ENCODE measurements at regions not wholly inside any gene's neighbourhood (a gene's known extent, or its start where the extent isn't known, plus 50 kb on each side); places are given as distances from the start of the nearest gene placed in this dataset.

GRCh38 chr16:60073376-60073775, 1339.3 kb upstream of the GOT2 start:
- WGBS: 67% methylated on average over 4 of the region's 4 CpGs
- Histone ChIP-seq H3K27me3 (ENCODE audit: control insufficient read depth in 4 of 4, insufficient read depth in 4 of 4, low read length in 3 of 4) (no peaks in the 10 kb centered on the region), H3K9ac (ENCODE audit: low read depth in 1 of 2, low read length in 2 of 2) (no peak overlapping the region), H3K9me3 (ENCODE audit: control insufficient read depth in 4 of 4, low read length in 3 of 4) (no peaks in the 10 kb centered on the region), H3K27ac (ENCODE audit: low read depth in 1 of 2, low read length in 2 of 2) (no peak overlapping the region), H3K4me1 (ENCODE audit: control insufficient read depth in 4 of 4, insufficient read depth in 4 of 4, low read length in 3 of 4) (no peaks in the 10 kb centered on the region), H3K4me3 (ENCODE audit: low read depth in 1 of 3, low read length in 3 of 3) (no peak overlapping the region), H3K36me3 (ENCODE audit: control insufficient read depth in 4 of 4, insufficient read depth in 3 of 4, low read depth in 1 of 4, low read length in 3 of 4) (no peaks in the 10 kb centered on the region)
- DNase-seq (ENCODE audit: low spot score): no peak
- TF ChIP-seq YY1 (IDR thresholded peaks at IDR 0.05) (no peak), HNF4A (conservative IDR thresholded peaks at IDR 0.05) (no peak), SP1 (IDR thresholded peaks at IDR 0.05) (no peak), FOXA1 (IDR thresholded peaks at IDR 0.05) (no peak), FOXA2 (IDR thresholded peaks at IDR 0.05) (no peak)

DNA sequence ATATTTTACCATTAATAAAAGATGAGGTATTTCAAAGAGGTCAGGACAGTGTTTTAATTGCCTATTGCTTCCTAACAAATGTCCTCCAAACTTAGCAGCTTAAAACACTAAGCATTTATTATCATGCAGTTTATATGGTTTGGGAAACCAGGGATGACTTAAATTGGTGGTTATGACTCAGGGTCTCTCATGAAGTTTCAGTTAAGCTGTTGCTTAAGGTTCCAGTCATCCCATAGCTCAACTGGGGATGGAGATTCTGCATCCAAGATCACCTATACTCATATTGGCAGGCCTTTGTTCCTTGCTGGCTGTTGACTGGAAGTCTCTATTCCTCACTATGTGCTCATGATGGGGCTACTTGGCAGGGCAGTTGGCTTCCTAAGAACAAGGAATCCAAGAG, 1329.9 kb upstream of the GOT2 start:
- no peak for TF ChIP-seq FOXA1 (IDR thresholded peaks at IDR 0.05)
- no peak for TF ChIP-seq RAD21 (IDR thresholded peaks at IDR 0.05)
- TF ChIP-seq HNF4A (conservative IDR thresholded peaks at IDR 0.05): no peak
- no peak for TF ChIP-seq TAF1 (conservative IDR thresholded peaks at IDR 0.05)
- TF ChIP-seq NR2F2 (IDR thresholded peaks at IDR 0.05): no peak
- no peak for TF ChIP-seq CTCF (IDR thresholded peaks at IDR 0.05; ENCODE audit: low read depth, low read length, missing input control)
- no peak for TF ChIP-seq HNF4G (IDR thresholded peaks at IDR 0.05)
- no peak for TF ChIP-seq FOXA2 (IDR thresholded peaks at IDR 0.05)
- no peak for TF ChIP-seq GABPA (IDR thresholded peaks at IDR 0.05 in 1 of 2, conservative IDR thresholded peaks at IDR 0.05 in 1 of 2)
- TF ChIP-seq YY1 (IDR thresholded peaks at IDR 0.05): no peak
- no peak for TF ChIP-seq JUND (IDR thresholded peaks at IDR 0.05)
- no peak for TF ChIP-seq EGR1 (IDR thresholded peaks at IDR 0.05; ENCODE audit: low read depth in 2 of 2)
- TF ChIP-seq MAX (IDR thresholded peaks at IDR 0.05): no peak
- TF ChIP-seq, protein P1, sequence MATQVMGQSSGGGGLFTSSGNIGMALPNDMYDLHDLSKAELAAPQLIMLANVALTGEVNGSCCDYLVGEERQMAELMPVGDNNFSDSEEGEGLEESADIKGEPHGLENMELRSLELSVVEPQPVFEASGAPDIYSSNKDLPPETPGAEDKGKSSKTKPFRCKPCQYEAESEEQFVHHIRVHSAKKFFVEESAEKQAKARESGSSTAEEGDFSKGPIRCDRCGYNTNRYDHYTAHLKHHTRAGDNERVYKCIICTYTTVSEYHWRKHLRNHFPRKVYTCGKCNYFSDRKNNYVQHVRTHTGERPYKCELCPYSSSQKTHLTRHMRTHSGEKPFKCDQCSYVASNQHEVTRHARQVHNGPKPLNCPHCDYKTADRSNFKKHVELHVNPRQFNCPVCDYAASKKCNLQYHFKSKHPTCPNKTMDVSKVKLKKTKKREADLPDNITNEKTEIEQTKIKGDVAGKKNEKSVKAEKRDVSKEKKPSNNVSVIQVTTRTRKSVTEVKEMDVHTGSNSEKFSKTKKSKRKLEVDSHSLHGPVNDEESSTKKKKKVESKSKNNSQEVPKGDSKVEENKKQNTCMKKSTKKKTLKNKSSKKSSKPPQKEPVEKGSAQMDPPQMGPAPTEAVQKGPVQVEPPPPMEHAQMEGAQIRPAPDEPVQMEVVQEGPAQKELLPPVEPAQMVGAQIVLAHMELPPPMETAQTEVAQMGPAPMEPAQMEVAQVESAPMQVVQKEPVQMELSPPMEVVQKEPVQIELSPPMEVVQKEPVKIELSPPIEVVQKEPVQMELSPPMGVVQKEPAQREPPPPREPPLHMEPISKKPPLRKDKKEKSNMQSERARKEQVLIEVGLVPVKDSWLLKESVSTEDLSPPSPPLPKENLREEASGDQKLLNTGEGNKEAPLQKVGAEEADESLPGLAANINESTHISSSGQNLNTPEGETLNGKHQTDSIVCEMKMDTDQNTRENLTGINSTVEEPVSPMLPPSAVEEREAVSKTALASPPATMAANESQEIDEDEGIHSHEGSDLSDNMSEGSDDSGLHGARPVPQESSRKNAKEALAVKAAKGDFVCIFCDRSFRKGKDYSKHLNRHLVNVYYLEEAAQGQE (IDR thresholded peaks at IDR 0.05): no peak
- TF ChIP-seq SP1 (IDR thresholded peaks at IDR 0.05): no peak
- TF ChIP-seq, protein P2, sequence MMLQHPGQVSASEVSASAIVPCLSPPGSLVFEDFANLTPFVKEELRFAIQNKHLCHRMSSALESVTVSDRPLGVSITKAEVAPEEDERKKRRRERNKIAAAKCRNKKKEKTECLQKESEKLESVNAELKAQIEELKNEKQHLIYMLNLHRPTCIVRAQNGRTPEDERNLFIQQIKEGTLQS (IDR thresholded peaks at IDR 0.05): no peak
- no peak for TF ChIP-seq ZBTB33 (IDR thresholded peaks at IDR 0.05)
- no peak for TF ChIP-seq RXRA (IDR thresholded peaks at IDR 0.05)

More for the DNA sequence above, 1329.9 kb upstream of the GOT2 start:
- Histone ChIP-seq H3K9ac (ENCODE audit: low read depth in 1 of 2, low read length in 2 of 2) (no peak overlapping the region), H3K27ac (ENCODE audit: low read depth in 1 of 2, low read length in 2 of 2) (no peak overlapping the region), H3K4me1 (ENCODE audit: control insufficient read depth in 4 of 4, insufficient read depth in 4 of 4, low read length in 3 of 4) (no peaks in the 10 kb centered on the region), H3K4me3 (ENCODE audit: low read depth in 1 of 3, low read length in 3 of 3) (no peak overlapping the region), H3K27me3 (ENCODE audit: control insufficient read depth in 4 of 4, insufficient read depth in 4 of 4, low read length in 3 of 4) (no peaks in the 10 kb centered on the region), H3K36me3 (ENCODE audit: control insufficient read depth in 4 of 4, insufficient read depth in 3 of 4, low read depth in 1 of 4, low read length in 3 of 4) (no peaks in the 10 kb centered on the region), H3K9me3 (ENCODE audit: control insufficient read depth in 4 of 4, low read length in 3 of 4) (no peaks in the 10 kb centered on the region)
- DNase-seq (ENCODE audit: low spot score): no peak

All from liver (tissue), 8 donors.